GM12865 (cell line): ENCODE measurements at regions not wholly inside any gene's neighbourhood (a gene's known extent, or its start where the extent isn't known, plus 50 kb on each side); places are given as distances from the start of the nearest gene placed in this dataset.

Experiments used
- DNase-seq: peaks from one replicate; pipeline ENCODE4 v3.0.0; 2010; ENCODE audit warnings: low read depth
- H3K4me3 ChIP-seq: 2 replicates; pipeline ENCODE4 v1.5.1; 2011; ENCODE audit warnings: mild to moderate bottlenecking, low read depth, low read length, control low read depth
- CTCF ChIP-seq: IDR thresholded peaks from 2 replicates; pipeline ENCODE4 v1.5.1; 2011; ENCODE audit warnings: low read length, control low read depth, low read depth, inconsistent platforms; ENCODE audit not compliant: insufficient read depth; ENCODE audit errors: missing control alignments

GRCh38 chr3:25344670-25345069 is 83.4 kb upstream of the RARB start:
- DNase-seq, result no peak
- TF ChIP-seq CTCF, result no peak
- H3K4me3 ChIP-seq, result no peak overlapping the region

GRCh38 chr3:25349095-25349494 is 79.0 kb upstream of the RARB start:
- no peak overlapping the region for H3K4me3 ChIP-seq
- DNase-seq, result no peak
- no peak for TF ChIP-seq CTCF

GRCh38 chr3:25349828-25350724 is 78.0 kb upstream of the RARB start:
- no peak for TF ChIP-seq CTCF
- no peak for DNase-seq
- H3K4me3 ChIP-seq, result no peak overlapping the region

GRCh38 chr3:25350725-25351114 is 77.3 kb upstream of the RARB start:
- no peak overlapping the region for H3K4me3 ChIP-seq
- no peak for DNase-seq
- no peak for TF ChIP-seq CTCF

GRCh38 chr3:25354071-25354470 is 74.0 kb upstream of the RARB start:
- DNase-seq, result no peak
- H3K4me3 ChIP-seq, result no peak overlapping the region
- no peak for TF ChIP-seq CTCF

- H3K4me3 ChIP-seq, result no peak overlapping the region
- no peak for DNase-seq
- TF ChIP-seq CTCF, result no peak
Observed at GRCh38 chr3:25355034-25355885, 72.8 kb upstream of the RARB start.
